Esophagus squamous epithelium (tissue), 5 donors: ENCODE measurements at regions not wholly inside any gene's neighbourhood (a gene's known extent, or its start where the extent isn't known, plus 50 kb on each side); places are given as distances from the start of the nearest gene placed in this dataset.

ENCODE experiments used
- DNase-seq: peaks from one replicate; lab custom pipeline; 2025; lab: John Stamatoyannopoulos, UW
- H3K27ac ChIP-seq, 4 donors: fragments of 200-600 bp; sonication (generic); one replicate each; pipeline ENCODE4 v1.5.1; 2016 to 2019; ENCODE audit warnings: mild to moderate bottlenecking in 1 of 4
- H3K27me3 ChIP-seq, 4 donors: fragments of 200-600 bp; sonication (generic); 1 replicate in 3 of 4; 2 replicates in 1 of 4; pipeline versions ENCODE4 v1.5.1 to v1.6.0; 2017 to 2021; ENCODE audit warnings: antibody characterized with exemption in 1 of 4
- H3K36me3 ChIP-seq, 3 donors: fragments of 200-600 bp; sonication (generic); one replicate each; pipeline ENCODE4 v1.5.1; 2016 to 2019
- H3K4me1 ChIP-seq, 3 donors: fragments of 200-600 bp; sonication (generic); one replicate each; pipeline ENCODE4 v1.5.1; 2017 to 2019
- H3K4me3 ChIP-seq, 4 donors: fragments of 200-600 bp; sonication (generic); 1 replicate in 3 of 4; 2 replicates in 1 of 4; pipeline ENCODE4 v1.5.1; 2016 to 2019; ENCODE audit warnings: mild to moderate bottlenecking in 2 of 4, moderate library complexity in 1 of 4
- H3K9me3 ChIP-seq, 3 donors: fragments of 200-600 bp; sonication (generic); one replicate each; pipeline ENCODE4 v1.5.1; 2016 to 2019
- POLR2A ChIP-seq, 4 donors: fragments of 450-650 bp; IDR thresholded peaks; one replicate each; pipeline ENCODE4 v1.6.1; 2017; ENCODE audit warnings: antibody characterized with exemption in 4 of 4, mild to moderate bottlenecking in 4 of 4, moderate library complexity in 3 of 4
- WGBS, 2 donors: methylation state at CpG; one replicate each; pipeline ENCODE4 v1.1.5; 2018; 5-methylcytosine and 5-hydroxymethylcytosine counted together
- intact Hi-C: fragments of 100-400 bp; cut with DNase I; formaldehyde crosslinking; loops from one replicate; pipeline ENCODE4 v1.15.0; 2022
- TF ChIP-seq, protein P1 (sequence below), 6 experiments: fragments of 450-650 bp in 4 of 6; fragments of 200-600 bp in 2 of 6; sonication (generic) in 2 of 6; IDR thresholded peaks; one replicate each; pipeline ENCODE4 v1.5.1; 2016 to 2019; ENCODE audit warnings: antibody characterized with exemption in 6 of 6, mild to moderate bottlenecking in 4 of 6, moderate library complexity in 4 of 6
- donor health status: DM: yes; HTN: yes; CAD: no.

DNA sequence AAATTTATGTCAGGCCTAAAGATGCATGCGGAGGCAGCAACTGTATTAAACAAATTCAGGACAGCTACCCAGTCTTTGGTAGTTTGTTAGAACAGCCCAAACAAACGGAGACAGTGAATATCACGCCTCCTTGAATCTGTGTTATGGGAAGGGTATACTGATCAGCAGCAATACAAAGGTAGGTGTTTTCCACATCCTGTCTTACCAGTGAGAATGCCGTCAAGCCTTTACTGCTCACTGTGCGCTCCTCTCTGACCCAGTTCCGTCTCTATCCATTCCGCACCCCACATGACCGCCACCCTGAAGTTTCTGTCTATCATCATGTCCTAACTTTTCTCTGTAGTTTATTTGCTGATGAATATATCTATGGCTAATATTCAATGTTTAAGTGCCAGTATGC lies 473.3 kb downstream of the LPIN1 start:
- Histone ChIP-seq H3K4me1 (no peaks in the 10 kb centered on the region), H3K9me3 (peaks cover 0 to 17% (median 9%) of the 10 kb centered on the region in 3 donors), H3K27me3 (no peaks in the 10 kb centered on the region), H3K36me3 (no peaks in the 10 kb centered on the region), H3K4me3 (no peak overlapping the region), H3K27ac (no peak overlapping the region)
- intact Hi-C loops, result no loop called here
- TF ChIP-seq, protein P1, sequence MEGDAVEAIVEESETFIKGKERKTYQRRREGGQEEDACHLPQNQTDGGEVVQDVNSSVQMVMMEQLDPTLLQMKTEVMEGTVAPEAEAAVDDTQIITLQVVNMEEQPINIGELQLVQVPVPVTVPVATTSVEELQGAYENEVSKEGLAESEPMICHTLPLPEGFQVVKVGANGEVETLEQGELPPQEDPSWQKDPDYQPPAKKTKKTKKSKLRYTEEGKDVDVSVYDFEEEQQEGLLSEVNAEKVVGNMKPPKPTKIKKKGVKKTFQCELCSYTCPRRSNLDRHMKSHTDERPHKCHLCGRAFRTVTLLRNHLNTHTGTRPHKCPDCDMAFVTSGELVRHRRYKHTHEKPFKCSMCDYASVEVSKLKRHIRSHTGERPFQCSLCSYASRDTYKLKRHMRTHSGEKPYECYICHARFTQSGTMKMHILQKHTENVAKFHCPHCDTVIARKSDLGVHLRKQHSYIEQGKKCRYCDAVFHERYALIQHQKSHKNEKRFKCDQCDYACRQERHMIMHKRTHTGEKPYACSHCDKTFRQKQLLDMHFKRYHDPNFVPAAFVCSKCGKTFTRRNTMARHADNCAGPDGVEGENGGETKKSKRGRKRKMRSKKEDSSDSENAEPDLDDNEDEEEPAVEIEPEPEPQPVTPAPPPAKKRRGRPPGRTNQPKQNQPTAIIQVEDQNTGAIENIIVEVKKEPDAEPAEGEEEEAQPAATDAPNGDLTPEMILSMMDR (IDR thresholded peaks at IDR 0.05), result no peak
- TF ChIP-seq POLR2A (IDR thresholded peaks at IDR 0.05), result no peak
- DNase-seq, result no peak
- 92 to 94% methylated on average over 8 of the region's 8 CpGs for WGBS, 2 donors

DNA sequence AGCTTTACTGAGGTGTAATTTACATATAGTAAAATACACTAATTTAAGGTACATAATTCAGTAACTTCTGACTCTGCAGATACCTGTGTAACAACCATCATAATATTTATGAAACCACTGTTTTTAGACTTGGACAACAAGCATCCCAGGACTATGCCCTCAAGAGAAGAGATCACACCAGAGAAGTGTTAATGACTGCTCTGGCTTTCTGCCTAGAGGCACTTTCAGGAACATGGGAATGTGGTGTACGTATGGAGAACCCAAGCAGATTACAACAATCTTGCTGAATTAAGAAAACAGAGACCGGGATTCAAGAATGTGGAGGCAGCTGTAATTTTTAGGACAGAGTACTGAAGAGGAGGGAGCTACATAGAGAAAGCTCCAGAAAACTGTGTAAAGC lies 475.2 kb downstream of the LPIN1 start:
- no peak for TF ChIP-seq POLR2A (IDR thresholded peaks at IDR 0.05)
- TF ChIP-seq, protein P1 (IDR thresholded peaks at IDR 0.05), result no peak
- H3K27ac ChIP-seq, result no peak overlapping the region
- intact Hi-C loops, result no loop called here
- no peaks in the 10 kb centered on the region for H3K4me1 ChIP-seq
- H3K36me3 ChIP-seq, result no peaks in the 10 kb centered on the region
- H3K9me3 ChIP-seq, result peaks cover 0 to 17% (median 9%) of the 10 kb centered on the region in 3 donors
- DNase-seq, result no peak
- no peak overlapping the region for H3K4me3 ChIP-seq
- no peaks in the 10 kb centered on the region for H3K27me3 ChIP-seq
- 57 to 87% methylated on average over 2 of the region's 2 CpGs for WGBS, 2 donors

DNA sequence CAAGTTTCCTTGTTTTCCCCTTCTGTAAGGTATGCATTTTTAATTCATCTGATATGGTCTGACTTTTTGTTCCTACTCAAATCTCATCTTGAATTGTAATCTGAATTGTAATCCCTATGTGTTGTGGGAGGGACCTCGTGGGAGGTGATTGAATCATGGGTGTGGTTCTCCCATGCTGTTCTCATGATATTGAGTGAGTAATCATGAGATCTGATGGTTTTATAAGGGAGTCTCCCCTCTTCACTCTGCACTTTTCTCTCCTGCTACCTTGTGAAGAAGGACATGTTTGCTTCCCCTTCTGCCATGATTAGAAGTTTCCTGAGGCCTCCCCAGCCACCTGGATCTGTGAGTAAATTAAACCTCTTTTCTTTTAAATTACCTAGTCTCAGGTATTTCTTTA lies 476.1 kb downstream of the LPIN1 start:
- no peak overlapping the region for H3K27ac ChIP-seq
- no peaks in the 10 kb centered on the region for H3K27me3 ChIP-seq
- no peaks in the 10 kb centered on the region for H3K4me1 ChIP-seq
- no peak overlapping the region for H3K4me3 ChIP-seq
- no peaks in the 10 kb centered on the region for H3K36me3 ChIP-seq
- intact Hi-C loops, result no loop called here
- 56 to 68% methylated on average over 1 of the region's 1 CpG for whole genome bisulfite sequencing, 2 donors
- DNase-seq, result no peak
- no peak for TF ChIP-seq POLR2A (IDR thresholded peaks at IDR 0.05)
- TF ChIP-seq, protein P1 (IDR thresholded peaks at IDR 0.05), result no peak
- peaks cover 0 to 17% (median 9%) of the 10 kb centered on the region in 3 donors for H3K9me3 ChIP-seq

DNA sequence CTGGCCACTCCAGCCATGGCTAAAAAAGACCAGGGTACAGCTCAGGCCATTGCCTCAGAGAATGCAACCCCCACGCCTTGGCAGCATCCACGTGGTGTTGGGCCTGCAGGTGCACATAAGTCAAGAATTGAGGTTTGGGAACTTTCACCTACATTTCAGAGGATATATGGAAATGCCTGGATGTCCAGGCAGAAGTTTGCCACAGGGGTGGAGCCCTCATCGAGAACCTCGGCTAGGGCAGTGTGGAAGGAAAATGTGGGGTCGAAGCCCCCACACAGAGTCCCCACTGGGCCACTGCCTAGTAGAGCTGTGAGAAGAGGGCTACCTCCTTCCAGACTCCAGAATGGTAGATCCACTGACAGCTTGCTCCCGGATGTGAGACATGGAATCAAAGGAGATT lies 477.3 kb downstream of the LPIN1 start:
- 94 to 97% methylated on average over 4 to 5 of the region's 6 CpGs for WGBS, 2 donors
- H3K9me3 ChIP-seq, result peaks cover 0 to 17% (median 9%) of the 10 kb centered on the region in 3 donors
- intact Hi-C loops, result no loop called here
- no peak for DNase-seq
- H3K4me3 ChIP-seq, result no peak overlapping the region
- H3K4me1 ChIP-seq, result no peaks in the 10 kb centered on the region
- no peaks in the 10 kb centered on the region for H3K27me3 ChIP-seq
- H3K27ac ChIP-seq, result no peak overlapping the region
- no peaks in the 10 kb centered on the region for H3K36me3 ChIP-seq
- TF ChIP-seq, protein P1 (IDR thresholded peaks at IDR 0.05), result no peak
- TF ChIP-seq POLR2A (IDR thresholded peaks at IDR 0.05), result no peak

DNA sequence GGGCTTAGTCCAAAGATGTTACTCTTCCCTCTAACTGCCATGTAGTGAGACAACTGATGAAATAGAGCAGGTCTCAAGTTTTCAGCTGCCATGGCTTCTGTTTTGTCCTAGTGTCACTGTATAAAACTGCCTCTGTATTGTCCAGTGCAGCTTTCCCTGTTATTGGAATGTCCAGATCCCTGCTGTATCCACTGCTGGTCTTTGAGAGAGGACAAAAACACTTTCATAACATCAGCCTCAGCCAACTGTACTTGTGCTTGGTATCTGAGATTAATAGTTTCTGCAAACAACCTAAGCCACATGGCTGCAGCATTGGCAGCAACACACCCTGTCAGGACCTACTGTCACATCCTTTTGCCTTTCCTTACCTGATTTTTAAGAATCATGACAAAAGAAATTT lies 480.2 kb downstream of the LPIN1 start:
- H3K4me3 ChIP-seq, result no peak overlapping the region
- peaks cover 0 to 17% (median 9%) of the 10 kb centered on the region in 3 donors for H3K9me3 ChIP-seq
- TF ChIP-seq POLR2A (IDR thresholded peaks at IDR 0.05), result no peak
- TF ChIP-seq, protein P1 (IDR thresholded peaks at IDR 0.05), result no peak
- H3K36me3 ChIP-seq, result no peaks in the 10 kb centered on the region
- no peaks in the 10 kb centered on the region for H3K27me3 ChIP-seq
- H3K4me1 ChIP-seq, result no peaks in the 10 kb centered on the region
- intact Hi-C loops, result no loop called here
- no peak for DNase-seq
- no peak overlapping the region for H3K27ac ChIP-seq
